Mammary epithelial cell (primary cell): ENCODE measurements at regions not wholly inside any gene's neighbourhood (a gene's known extent, or its start where the extent isn't known, plus 50 kb on each side); places are given as distances from the start of the nearest gene placed in this dataset.
"Not testable (repeated sequence)": the region's sequence is repeated elsewhere in the genome, so short reads cannot be mapped to it uniquely, and the experiment has no call there.

Experiments
- CTCF ChIP-seq, 2 donors: IDR thresholded peaks in 1 of 2; conservative IDR thresholded peaks in 1 of 2; 2 replicates each; pipeline ENCODE4 v1.5.1; 2011 to 2012; ENCODE audit warnings: inconsistent platforms in 2 of 2, low read length in 2 of 2, mild to moderate bottlenecking in 2 of 2, control low read depth in 1 of 2, low read depth in 1 of 2; ENCODE audit not compliant: insufficient read depth in 1 of 2; ENCODE audit errors: extremely low read depth in 1 of 2
- EZH2 ChIP-seq: IDR thresholded peaks from 2 replicates; pipeline ENCODE4 v1.6.1; 2012; ENCODE audit warnings: low read length, inconsistent platforms, borderline replicate concordance

- not testable (repeated sequence) for TF ChIP-seq CTCF (conservative IDR thresholded peaks at IDR 0.05 in 1 of 2, IDR thresholded peaks at IDR 0.05 in 1 of 2; ENCODE audit: extremely low read depth in 1 of 2, insufficient read depth in 1 of 2, low read depth in 1 of 2, low read length in 2 of 2); EZH2
These were observed 222.3 kb downstream of the ZNF674 start for GRCh38 chrX:46322929-46323328.
